Stomach (tissue), 8 donors: ENCODE measurements at regions not wholly inside any gene's neighbourhood (a gene's known extent, or its start where the extent isn't known, plus 50 kb on each side); places are given as distances from the start of the nearest gene placed in this dataset.

ENCODE experiments used
- DNase-seq, 2 donors: peaks; one replicate each; pipeline versions ENCODE4 v3.0.0 to v3.0.0-alpha.2; 2013 to 2019
- H3K27ac ChIP-seq, 5 donors: fragments of 200-600 bp in 4 of 5; sonication (generic) in 4 of 5; one replicate each; pipeline ENCODE4 v1.5.1; 2013 to 2019; ENCODE audit warnings: mild to moderate bottlenecking in 1 of 5, moderate library complexity in 1 of 5
- H3K27me3 ChIP-seq, 3 donors: fragments of 200-600 bp; sonication (generic); one replicate each; pipeline ENCODE4 v1.5.1; 2017 to 2019; ENCODE audit warnings: mixed run types in 1 of 3
- H3K36me3 ChIP-seq, 4 donors: fragments of 200-600 bp; sonication (generic); 1 replicate in 3 of 4; 2 replicates in 1 of 4; pipeline ENCODE4 v1.5.1; 2016 to 2019
- H3K4me1 ChIP-seq, 4 donors: fragments of 200-600 bp; sonication (generic); one replicate each; pipeline ENCODE4 v1.5.1; 2016 to 2019
- H3K4me3 ChIP-seq, 4 donors: fragments of 200-600 bp; sonication (generic) in 3 of 4; one replicate each; pipeline ENCODE4 v1.5.1; 2016 to 2019; ENCODE audit warnings: mild to moderate bottlenecking in 1 of 4
- H3K9me3 ChIP-seq, 4 donors: fragments of 200-600 bp; sonication (generic); one replicate each; pipeline ENCODE4 v1.5.1; 2016 to 2019
- EP300 ChIP-seq: sonication (generic); formaldehyde crosslinking; IDR thresholded peaks from one replicate; pipeline ENCODE4 v1.6.1; 2017; ENCODE audit warnings: antibody characterized with exemption
- POLR2A ChIP-seq, 4 donors: fragments of 450-650 bp; IDR thresholded peaks; one replicate each; pipeline ENCODE4 v1.6.1; 2016; ENCODE audit warnings: antibody characterized with exemption in 4 of 4, control low read depth in 2 of 4, mild to moderate bottlenecking in 1 of 4, moderate library complexity in 1 of 4
- POLR2AphosphoS5 ChIP-seq, 3 donors: sonication (generic); formaldehyde crosslinking; IDR thresholded peaks; one replicate each; pipeline ENCODE4 v1.6.1; 2016; ENCODE audit warnings: antibody characterized with exemption in 3 of 3
- WGBS, 5 donors: extraction: QIAGEN DNeasy Blood & Tissue Kit in 3 of 5; methylation state at CpG; one replicate each; pipeline versions ENCODE4 v1.1.5 to v1.1.7; 2013 to 2018; 5-methylcytosine and 5-hydroxymethylcytosine counted together
- intact Hi-C: fragments of 100-400 bp; cut with DNase I; formaldehyde crosslinking; loops from one replicate; pipeline ENCODE4 v1.15.1; 2023; ENCODE audit warnings: low total_unique reads
- TF ChIP-seq, protein P1 (sequence below), 7 experiments: fragments of 450-650 bp in 4 of 7; fragments of 200-600 bp in 3 of 7; sonication (generic) in 3 of 7; IDR thresholded peaks; one replicate each; pipeline ENCODE4 v1.5.1; 2016 to 2019; ENCODE audit warnings: antibody characterized with exemption in 7 of 7, control low read depth in 2 of 7, mild to moderate bottlenecking in 1 of 7
- donor health status: healthy with polysubstance abuse.
- donor health status: Bipolar disorder and iron deficiency.
- donor health status: healthy.

GRCh38 chrX:38890326-38890725 is 89.1 kb downstream of the MID1IP1 start:
- intact Hi-C loops: no loop called here
- no peaks in the 10 kb centered on the region for H3K9me3 ChIP-seq
- no peaks in the 10 kb centered on the region for H3K4me1 ChIP-seq
- H3K4me3 ChIP-seq: no peak overlapping the region
- no peaks in the 10 kb centered on the region for H3K36me3 ChIP-seq
- H3K27ac ChIP-seq: no peak overlapping the region
- WGBS, 5 donors: 38 to 71% (median 55%) methylated on average over 1 of the region's 1 CpG
- TF ChIP-seq EP300 (no peak), POLR2A (IDR thresholded peaks at IDR 0.05) (no peak), POLR2AphosphoS5 (IDR thresholded peaks at IDR 0.05) (no peak)
- TF ChIP-seq, protein P1, sequence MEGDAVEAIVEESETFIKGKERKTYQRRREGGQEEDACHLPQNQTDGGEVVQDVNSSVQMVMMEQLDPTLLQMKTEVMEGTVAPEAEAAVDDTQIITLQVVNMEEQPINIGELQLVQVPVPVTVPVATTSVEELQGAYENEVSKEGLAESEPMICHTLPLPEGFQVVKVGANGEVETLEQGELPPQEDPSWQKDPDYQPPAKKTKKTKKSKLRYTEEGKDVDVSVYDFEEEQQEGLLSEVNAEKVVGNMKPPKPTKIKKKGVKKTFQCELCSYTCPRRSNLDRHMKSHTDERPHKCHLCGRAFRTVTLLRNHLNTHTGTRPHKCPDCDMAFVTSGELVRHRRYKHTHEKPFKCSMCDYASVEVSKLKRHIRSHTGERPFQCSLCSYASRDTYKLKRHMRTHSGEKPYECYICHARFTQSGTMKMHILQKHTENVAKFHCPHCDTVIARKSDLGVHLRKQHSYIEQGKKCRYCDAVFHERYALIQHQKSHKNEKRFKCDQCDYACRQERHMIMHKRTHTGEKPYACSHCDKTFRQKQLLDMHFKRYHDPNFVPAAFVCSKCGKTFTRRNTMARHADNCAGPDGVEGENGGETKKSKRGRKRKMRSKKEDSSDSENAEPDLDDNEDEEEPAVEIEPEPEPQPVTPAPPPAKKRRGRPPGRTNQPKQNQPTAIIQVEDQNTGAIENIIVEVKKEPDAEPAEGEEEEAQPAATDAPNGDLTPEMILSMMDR (IDR thresholded peaks at IDR 0.05): no peak
- peaks cover 0 to 3% (median 0%) of the 10 kb centered on the region in 3 donors for H3K27me3 ChIP-seq
- DNase-seq: no peak

- no peaks in the 10 kb centered on the region for H3K36me3 ChIP-seq
- TF ChIP-seq POLR2AphosphoS5 (IDR thresholded peaks at IDR 0.05): no peak
- TF ChIP-seq, protein P1 (IDR thresholded peaks at IDR 0.05): no peak
- no peak for TF ChIP-seq EP300
- no peak for TF ChIP-seq POLR2A (IDR thresholded peaks at IDR 0.05)
- no peak overlapping the region for H3K4me3 ChIP-seq
- H3K27me3 ChIP-seq: peaks cover 0 to 3% (median 0%) of the 10 kb centered on the region in 3 donors
- H3K4me1 ChIP-seq: no peaks in the 10 kb centered on the region
- no peak for DNase-seq
- no peaks in the 10 kb centered on the region for H3K9me3 ChIP-seq
- intact Hi-C loops: no loop called here
- no peak overlapping the region for H3K27ac ChIP-seq
- WGBS, 5 donors: 58 to 82% (median 63%) methylated on average over 6 of the region's 6 CpGs
Measured at GRCh38 chrX:38890963-38891362, 89.7 kb downstream of the MID1IP1 start.

DNA sequence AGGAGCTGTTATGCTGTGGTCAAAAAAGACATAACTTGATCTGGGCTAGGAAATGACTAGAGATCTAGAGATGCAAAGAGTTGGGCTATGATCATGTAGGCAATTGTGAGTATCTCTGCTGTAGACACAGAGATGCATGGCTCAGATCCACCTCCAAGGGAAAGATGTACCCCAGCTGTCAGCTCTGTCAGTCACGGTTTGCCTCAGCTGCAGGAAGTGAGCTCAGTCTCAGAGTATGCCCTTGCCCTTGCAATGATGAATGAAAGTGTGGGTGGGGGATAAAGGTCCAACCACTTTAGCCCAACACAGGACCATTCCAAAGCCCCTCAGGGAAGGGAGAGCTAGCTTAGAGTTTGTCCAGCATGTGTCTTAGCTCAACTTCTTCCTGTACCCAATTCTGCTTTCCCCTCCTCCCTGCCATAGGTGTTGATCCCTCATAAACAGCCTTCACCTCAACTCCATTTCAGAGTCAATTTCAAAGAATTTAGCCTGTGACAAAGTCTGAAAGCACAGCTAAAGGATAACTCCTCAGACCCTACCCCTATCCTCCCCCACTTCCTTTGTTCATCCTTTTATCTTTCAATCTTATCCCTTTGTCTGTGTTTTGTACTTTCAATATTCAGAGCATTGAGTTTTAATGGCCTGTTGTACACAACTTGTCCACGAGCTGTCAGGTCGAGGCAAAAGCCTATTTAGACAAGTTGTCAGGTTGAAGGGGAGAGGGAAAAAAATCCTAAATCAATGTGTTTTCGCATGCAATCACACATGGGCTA is 90.6 kb downstream of the MID1IP1 start:
- WGBS, 5 donors: 60 to 75% (median 71%) methylated on average over 3 to 4 of the region's 4 CpGs
- H3K27ac ChIP-seq: no peak overlapping the region
- no peaks in the 10 kb centered on the region for H3K4me1 ChIP-seq
- H3K9me3 ChIP-seq: no peaks in the 10 kb centered on the region
- H3K36me3 ChIP-seq: no peaks in the 10 kb centered on the region
- peak in 1 of 2 donors; percentile 14 for DNase-seq
- TF ChIP-seq, protein P1 (IDR thresholded peaks at IDR 0.05): no peak
- TF ChIP-seq POLR2AphosphoS5 (IDR thresholded peaks at IDR 0.05): no peak
- no peak overlapping the region for H3K4me3 ChIP-seq
- intact Hi-C loops: no loop called here
- H3K27me3 ChIP-seq: peaks cover 0 to 3% (median 0%) of the 10 kb centered on the region in 3 donors

GRCh38 chrX:38893441-38893840 is 92.2 kb downstream of the MID1IP1 start:
- TF ChIP-seq, protein P1 (IDR thresholded peaks at IDR 0.05): no peak
- no peak for TF ChIP-seq EP300
- 39 to 79% (median 67%) methylated on average over 4 of the region's 4 CpGs for WGBS, 5 donors
- Histone ChIP-seq H3K27ac (no peak overlapping the region), H3K4me3 (no peak overlapping the region), H3K4me1 (no peaks in the 10 kb centered on the region), H3K27me3 (peaks cover 0 to 3% (median 0%) of the 10 kb centered on the region in 3 donors), H3K36me3 (no peaks in the 10 kb centered on the region), H3K9me3 (no peaks in the 10 kb centered on the region)
- intact Hi-C loops: no loop called here
- no peak for DNase-seq
